ENCODE measurements at regions not wholly inside any gene's neighbourhood (a gene's known extent, or its start where the extent isn't known, plus 50 kb on each side); places are given as distances from the start of the nearest gene placed in this dataset.
"Not testable (repeated sequence)": the region's sequence is repeated elsewhere in the genome, so short reads cannot be mapped to it uniquely, and the experiment has no call there.

DNA sequence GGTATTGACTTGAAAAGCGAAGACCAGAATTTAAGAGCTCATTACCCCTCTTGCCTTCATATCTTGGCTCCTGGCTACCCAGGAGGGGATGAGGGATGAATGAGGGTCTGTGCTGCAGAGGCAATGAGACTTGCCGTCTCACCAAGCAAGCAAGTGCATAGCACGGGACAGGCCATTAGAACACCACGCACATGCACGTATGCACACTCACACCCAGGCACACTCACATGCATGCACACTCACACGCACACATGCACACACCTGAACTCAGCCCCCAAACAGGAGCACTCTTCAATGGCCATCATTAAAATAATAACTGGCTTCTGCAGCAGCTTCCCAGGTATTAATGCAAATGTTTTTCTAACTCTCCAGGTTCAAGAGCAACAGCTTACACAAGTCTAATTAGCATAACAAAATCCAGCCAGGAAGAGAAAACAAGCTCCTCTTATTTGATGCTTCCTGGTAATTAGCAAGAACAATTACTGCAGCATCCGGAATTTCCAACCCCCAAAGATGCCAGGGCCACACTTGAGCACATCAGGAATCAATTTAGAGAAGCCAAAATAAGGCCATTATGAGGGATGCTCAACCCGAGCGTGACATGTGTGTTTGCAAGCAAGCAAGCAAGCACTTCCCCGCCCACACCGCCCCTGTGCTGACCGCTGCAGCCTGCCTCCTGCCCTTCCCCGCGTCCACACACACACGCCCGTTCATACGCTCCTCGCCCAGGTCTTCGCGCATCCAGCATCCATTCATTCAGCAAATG, 171.6 kb upstream of the TNRC6C start:
- no peak for DNase-seq

DNA sequence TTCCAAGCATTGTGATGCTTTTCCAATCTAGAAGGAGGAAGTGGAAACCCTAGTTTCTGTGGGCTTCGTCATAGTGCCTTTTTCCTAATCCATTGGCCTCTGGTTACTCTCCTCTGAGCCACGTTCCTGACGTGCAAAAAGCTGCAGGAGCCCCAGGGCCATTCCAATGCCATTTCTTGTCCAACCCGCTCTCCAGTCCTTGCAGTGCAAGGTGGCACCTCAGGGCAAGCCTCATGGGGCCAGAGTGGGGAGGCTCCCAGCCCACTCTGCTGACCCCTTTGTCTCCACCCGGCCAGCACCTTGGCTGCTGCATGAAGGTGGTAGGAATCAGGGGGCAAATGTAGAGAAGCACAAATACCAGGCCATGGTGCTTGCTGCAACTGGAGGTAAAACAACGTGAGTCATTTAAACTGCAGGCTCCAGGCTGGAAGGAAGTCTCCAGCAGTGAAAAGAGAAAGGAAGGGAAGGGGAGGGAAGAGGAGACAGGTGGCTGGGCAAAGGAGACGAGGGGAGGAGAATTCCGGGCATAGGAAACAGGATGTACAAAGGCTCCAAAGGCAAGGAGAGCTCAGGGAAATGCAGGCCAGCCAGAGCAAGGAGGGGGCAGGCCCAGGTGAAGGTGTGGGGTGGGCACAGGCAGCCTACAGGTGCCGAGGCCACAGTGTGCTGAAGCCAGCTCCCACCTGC, 168.2 kb upstream of the TNRC6C start:
- DNase-seq, result no peak

DNA sequence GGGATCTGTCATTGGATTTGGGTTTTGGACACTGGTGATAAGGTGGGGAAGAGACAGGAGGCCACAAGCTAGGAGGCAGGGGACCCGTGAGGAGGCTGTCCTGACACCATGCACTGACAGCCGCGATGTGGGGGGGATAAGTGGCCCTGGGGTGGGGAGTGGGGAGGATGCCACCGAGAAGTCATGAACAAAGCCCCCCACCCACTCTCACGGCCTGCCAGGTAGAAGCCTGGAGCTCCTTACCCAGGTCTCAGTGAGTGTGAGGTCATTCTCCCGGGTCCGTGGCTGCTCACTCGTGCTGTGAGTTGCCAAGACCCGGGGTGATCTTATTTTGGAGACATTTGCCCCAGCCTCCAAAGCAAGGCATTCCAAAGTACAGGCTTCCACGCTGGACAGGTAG, 165.9 kb upstream of the TNRC6C start:
- no peak for DNase-seq

GRCh38 chr17:77793146-77793970, 165.1 kb upstream of the TNRC6C start:
- no peak for DNase-seq

GRCh38 chr17:77793971-77794235, 164.6 kb upstream of the TNRC6C start:
- no peak for DNase-seq

- DNase-seq, result no peak
Observed at GRCh38 chr17:77794846-77795245, 163.7 kb upstream of the TNRC6C start.

DNA sequence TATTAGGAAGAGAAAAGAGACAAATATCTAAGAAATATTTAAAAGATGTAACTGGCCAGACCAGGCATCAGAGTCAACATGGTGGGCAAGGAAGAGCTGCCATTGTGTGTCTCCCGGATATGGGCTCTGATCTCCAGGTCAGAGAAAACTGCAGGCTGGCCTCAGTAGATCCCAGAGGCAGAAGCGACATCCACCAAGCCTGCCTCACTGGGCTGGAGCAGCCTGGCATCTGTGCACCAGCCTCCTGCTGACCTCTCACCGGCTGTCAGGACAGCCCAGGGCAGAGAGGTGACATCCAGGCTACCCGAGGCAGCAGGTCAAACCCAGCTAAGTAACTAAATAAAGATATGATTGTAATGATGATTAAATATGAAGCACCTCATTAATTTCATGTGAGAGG, 162.8 kb upstream of the TNRC6C start:
- DNase-seq, result no peak

GRCh38 chr17:77796176-77796860, 162.2 kb upstream of the TNRC6C start:
- no peak for DNase-seq

DNA sequence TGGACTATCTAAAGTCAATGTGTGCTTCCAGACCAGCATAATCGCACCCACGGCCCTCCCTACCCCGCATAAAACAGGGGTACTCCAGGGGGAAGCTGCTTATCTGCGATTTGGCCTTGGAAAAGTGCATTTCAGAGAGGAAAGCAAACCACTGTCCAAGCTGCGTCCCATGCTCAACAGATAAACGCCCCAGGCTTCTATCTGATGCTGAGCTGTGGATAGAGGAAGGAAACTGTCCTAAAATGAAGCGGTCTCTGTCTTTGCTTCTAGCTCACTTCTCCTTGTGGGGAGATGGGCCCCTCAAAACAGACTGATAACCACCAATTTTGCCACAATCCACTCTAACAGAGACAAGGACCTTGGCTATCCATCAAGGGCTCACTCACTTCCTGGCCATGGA, 160.5 kb upstream of the TNRC6C start:
- DNase-seq, result no peak

DNA sequence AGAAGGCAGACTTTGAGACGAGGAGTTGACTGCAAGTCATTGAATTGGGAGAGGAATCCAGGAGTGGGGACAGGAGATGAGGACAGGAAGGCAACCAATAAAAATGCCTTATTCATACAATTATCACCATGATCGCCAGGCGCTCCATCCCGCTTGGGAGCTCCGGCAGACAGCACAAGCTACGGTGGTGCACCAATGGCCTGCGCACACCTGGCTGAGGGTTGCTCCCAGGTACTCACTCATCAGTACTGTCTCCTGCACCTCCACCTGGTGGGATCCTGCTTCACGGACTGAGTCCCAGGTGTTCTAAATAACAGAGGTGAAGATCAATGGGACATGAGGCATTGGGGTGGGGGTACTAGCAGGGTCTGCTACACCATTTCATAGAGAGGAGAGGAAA, 160.0 kb upstream of the TNRC6C start:
- no peak for DNase-seq

GRCh38 chr17:77800816-77801215, 157.7 kb upstream of the TNRC6C start:
- peak; percentile 47 for DNase-seq

DNA sequence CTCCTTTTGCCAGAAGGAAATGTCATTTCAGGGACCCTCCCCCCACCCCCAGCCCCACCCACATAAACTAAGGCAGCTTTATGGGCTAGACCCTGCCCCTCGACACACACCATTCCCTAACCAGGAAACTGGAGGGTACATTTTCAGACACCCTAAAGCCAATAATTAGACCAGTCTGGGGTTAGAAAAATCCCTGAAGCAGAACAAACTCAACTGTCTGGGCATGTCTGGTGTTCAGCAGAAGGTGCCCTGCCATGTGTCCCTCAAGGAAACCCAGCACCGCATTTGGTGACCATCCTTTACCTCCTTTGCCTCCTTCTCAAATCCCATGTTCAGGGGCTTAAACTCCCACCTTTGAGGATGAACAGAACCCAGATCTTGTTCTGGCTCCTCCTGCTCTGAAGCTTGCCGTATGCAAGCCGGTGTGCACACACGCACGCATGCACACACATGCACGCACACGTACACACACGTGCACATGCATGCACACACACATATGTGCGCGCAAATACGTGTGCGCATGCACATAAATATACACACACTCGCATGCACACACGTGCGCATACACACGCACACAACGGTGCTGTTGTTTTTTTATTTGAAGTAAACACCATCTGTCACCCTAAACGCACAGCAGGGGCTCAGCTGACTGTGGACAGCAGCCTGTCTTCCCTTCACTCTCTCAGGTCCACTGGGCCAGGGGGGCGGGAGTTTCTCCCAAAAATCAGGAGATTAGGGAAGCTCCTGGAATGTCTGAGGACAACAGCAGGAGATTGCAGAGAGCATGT, 156.8 kb upstream of the TNRC6C start:
- peak; percentile 97 for DNase-seq

DNA sequence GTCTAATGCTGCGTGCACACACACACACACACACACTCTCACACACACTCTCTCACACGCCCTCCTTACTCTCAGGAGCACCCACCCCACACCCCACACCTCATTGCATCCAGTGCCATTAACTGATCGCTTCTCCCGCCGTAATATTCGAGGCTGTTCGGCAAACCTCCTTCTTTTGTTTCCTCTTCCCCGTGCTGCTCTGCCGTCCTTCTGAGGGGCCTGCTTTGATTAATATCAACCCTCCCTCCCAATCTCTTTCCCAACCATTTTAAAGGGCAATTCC, 156.2 kb upstream of the TNRC6C start:
- DNase-seq, result no peak

GRCh38 chr17:77802811-77803220, 155.7 kb upstream of the TNRC6C start:
- DNase-seq, result peak; percentile 98

- DNase-seq, result no peak
Observed at GRCh38 chr17:77803726-77804125, 154.8 kb upstream of the TNRC6C start.

DNA sequence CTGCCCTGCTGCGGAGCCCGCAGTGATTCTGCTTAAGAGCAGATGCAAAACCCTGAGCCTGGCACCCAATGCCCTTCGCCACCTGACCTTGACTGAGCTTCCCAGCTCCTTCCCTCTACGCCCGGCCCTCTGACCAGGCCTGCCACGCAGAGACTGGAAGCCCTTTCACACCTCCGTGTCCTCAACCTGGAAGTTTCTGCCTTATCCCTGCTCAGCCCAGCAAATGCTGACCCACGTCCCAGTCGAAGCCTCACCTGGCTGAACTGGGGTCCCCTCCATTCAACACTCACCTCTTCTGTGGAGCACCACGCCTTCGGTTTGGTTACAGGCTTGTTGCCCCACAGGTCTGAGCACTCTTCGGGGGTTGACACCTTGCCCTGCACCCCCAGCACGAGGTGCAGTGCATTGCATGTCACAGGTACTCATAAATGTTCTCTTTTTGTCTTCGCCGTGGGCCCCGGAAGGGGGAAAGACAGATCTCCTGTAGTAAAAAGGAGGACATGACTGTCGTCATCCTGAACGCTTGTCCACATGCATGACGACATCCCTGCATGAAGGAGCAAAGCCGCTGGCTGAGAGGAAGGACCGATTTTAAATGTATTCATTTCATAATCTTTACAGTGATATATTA, 153.6 kb upstream of the TNRC6C start:
- DNase-seq, result no peak

GRCh38 chr17:77805970-77806369, 152.5 kb upstream of the TNRC6C start:
- DNase-seq, result not testable (repeated sequence)

- no peak for DNase-seq
Observed at GRCh38 chr17:77807051-77807745, 151.3 kb upstream of the TNRC6C start.

DNA sequence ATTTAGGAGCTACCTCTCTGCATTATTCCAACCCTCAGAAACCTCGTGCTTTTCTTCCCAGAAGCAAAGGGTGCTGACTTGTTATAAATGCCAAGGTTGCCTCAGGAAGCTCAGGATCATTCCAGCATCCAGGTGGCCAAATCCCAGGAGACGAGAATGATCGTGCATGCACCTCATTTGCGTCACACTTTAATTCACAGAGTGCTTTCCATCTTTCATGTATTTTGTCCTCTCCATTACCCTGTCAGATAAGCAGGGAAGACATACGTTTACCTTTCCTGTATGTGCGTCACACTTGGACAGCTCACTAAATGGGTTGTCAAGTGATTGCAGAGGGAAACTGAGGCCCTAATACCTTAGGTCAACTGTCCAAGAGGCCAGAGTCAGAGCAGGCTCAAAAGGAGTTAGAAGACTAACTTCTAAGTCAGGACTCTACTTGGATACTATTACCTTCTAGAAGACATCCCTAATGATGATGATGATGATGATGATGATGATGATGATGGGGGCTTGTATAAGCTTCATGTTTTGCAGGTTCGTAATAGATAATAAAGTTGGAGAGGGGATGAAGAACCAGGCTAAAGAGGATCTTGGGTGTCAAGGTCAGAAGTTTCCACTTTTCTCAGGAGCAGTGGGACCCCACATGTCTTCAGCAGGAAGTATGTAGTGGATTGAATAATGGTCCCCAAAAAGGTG, 150.6 kb upstream of the TNRC6C start:
- DNase-seq, result no peak

DNA sequence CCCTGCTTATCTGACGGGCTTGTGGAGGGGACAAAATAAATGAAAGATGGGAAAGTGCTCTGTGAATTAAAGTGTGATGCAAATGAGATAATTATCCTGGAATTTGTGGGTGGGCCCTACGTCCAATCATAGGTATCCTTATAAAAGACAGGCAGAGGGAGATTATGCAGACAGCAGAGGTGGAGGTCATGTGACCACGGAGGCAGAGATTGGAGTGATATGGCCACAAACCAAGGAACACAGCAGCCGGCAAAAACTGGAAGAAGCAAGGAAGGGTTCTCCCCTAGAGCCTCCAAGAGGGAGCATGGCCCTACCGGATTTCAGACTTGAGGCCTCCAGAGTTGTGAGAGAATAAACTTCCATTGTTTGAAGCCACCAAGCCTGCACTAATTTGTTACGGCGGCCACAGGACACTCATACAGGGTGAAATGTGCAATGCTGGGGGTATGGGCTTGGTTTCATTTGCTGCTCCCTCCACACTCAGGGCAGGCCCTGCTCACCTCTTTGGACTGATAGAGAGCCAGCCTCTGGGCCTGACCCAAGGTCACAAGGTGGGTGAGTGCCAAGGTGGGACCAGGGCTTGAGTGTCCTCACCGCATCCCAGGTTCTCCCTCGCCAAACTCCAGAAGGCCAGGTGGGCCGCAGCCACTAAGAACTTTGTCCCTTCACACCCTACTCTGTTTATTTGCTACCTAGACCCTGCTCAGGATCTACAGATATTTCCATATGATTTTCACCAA, 149.6 kb upstream of the TNRC6C start:
- DNase-seq, result no peak
